ENCODE measurements at regions not wholly inside any gene's neighbourhood (a gene's known extent, or its start where the extent isn't known, plus 50 kb on each side); places are given as distances from the start of the nearest gene placed in this dataset.
A peak's percentile ranks its signal among the peaks of the same experiment; 100 is the strongest.

- DNase-seq (ENCODE audit: low spot score) = no peak
These were observed 92.1 kb upstream of the IL12B start for GRCh38 chr5:159422361-159422760.

- DNase-seq (ENCODE audit: low spot score) = no peak
These were observed 92.6 kb upstream of the IL12B start for GRCh38 chr5:159422910-159423309.

- DNase-seq (ENCODE audit: low spot score) = no peak
These were observed 93.8 kb upstream of the IL12B start for GRCh38 chr5:159424123-159424522.

GRCh38 chr5:159426694-159427093 is 96.4 kb upstream of the IL12B start:
- DNase-seq (ENCODE audit: low spot score) = no peak

- DNase-seq (ENCODE audit: low spot score) = no peak
These were observed 97.1 kb upstream of the IL12B start for GRCh38 chr5:159427180-159428012.

GRCh38 chr5:159430361-159431012 is 100.2 kb upstream of the IL12B start:
- no peak for DNase-seq (ENCODE audit: low spot score)

- no peak for DNase-seq (ENCODE audit: low spot score)
These were observed 105.6 kb upstream of the IL12B start for GRCh38 chr5:159435855-159436254.

- no peak for DNase-seq (ENCODE audit: low spot score)
These were observed 107.8 kb upstream of the IL12B start for GRCh38 chr5:159438092-159438491.

- DNase-seq (ENCODE audit: low spot score) = no peak
These were observed 108.7 kb upstream of the IL12B start for GRCh38 chr5:159439002-159439401.

GRCh38 chr5:159440235-159440634 is 109.9 kb upstream of the IL12B start:
- no peak for DNase-seq (ENCODE audit: low spot score)

GRCh38 chr5:159440968-159441367 is 110.7 kb upstream of the IL12B start:
- DNase-seq (ENCODE audit: low spot score) = no peak

GRCh38 chr5:159441441-159441840 is 111.2 kb upstream of the IL12B start:
- no peak for DNase-seq (ENCODE audit: low spot score)

- no peak for DNase-seq (ENCODE audit: low spot score)
These were observed 112.0 kb upstream of the IL12B start for GRCh38 chr5:159442206-159442850.

- DNase-seq (ENCODE audit: low spot score) = peak; percentile 83
These were observed 114.3 kb upstream of the IL12B start for GRCh38 chr5:159444441-159445082.

GRCh38 chr5:159447116-159447515 is 116.8 kb upstream of the IL12B start:
- DNase-seq (ENCODE audit: low spot score) = no peak

- no peak for DNase-seq (ENCODE audit: low spot score)
These were observed 118.6 kb upstream of the IL12B start for GRCh38 chr5:159448841-159449407.

- DNase-seq (ENCODE audit: low spot score) = no peak
These were observed 119.6 kb upstream of the IL12B start for GRCh38 chr5:159449925-159450324.

GRCh38 chr5:159450417-159450816 is 120.1 kb upstream of the IL12B start:
- DNase-seq (ENCODE audit: low spot score) = no peak

- DNase-seq (ENCODE audit: low spot score) = peak; percentile 96
These were observed 121.1 kb upstream of the IL12B start for GRCh38 chr5:159451197-159452052.

- DNase-seq (ENCODE audit: low spot score) = no peak
These were observed 122.3 kb upstream of the IL12B start for GRCh38 chr5:159452480-159453167.
